GM19467 (cell line): ENCODE measurements at regions not wholly inside any gene's neighbourhood (a gene's known extent, or its start where the extent isn't known, plus 50 kb on each side); places are given as distances from the start of the nearest gene placed in this dataset.

Source experiments
- ATAC-seq: cut with Tn5 transposase; IDR thresholded peaks from one replicate; pipeline ENCODE4 v1.9.1; 2021; ENCODE audit warnings: mild to moderate bottlenecking, moderate library complexity; ENCODE audit not compliant: unreplicated experiment

DNA sequence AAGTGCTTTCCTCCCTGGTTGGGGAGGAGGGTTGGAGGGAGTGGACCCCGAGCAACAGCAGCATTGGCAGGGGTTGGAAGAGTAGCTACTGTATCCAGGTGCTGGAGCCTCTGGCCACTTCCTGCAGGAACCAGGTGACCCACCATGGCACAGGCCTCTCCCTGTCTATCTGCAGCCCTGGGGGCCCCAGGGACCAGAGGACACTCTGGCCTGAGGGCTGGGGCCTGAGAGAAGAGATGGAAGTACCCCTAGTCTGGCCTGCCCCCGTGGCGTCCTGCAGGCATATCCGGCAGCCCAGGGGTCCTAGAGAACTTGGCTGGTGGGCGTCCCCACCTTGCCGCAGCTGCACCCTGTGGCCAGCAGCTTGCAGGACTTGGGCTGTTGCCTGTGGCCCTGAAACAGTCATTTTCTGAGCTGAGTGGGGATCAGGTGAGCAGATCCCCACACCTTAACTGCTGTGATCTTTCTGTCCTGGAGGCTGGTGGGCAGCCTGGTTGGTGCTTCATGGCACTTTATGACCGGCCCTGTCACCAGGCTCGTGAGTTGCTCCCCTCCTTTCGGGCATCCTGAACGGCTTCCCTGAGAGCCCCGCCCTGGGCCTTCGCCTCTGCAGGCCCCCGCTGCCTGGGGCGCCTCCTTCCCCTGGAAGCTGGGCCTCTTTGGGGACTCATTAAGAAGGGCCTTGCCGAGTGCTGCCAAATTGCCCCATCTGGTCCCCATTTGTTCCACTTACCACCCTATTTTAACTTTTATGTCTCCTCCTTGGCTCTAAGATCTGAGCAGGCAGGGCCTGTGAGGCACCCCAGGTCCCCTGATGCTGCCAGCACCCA is 298.6 kb downstream of the SEC14L1 start:
- ATAC-seq: no peak

DNA sequence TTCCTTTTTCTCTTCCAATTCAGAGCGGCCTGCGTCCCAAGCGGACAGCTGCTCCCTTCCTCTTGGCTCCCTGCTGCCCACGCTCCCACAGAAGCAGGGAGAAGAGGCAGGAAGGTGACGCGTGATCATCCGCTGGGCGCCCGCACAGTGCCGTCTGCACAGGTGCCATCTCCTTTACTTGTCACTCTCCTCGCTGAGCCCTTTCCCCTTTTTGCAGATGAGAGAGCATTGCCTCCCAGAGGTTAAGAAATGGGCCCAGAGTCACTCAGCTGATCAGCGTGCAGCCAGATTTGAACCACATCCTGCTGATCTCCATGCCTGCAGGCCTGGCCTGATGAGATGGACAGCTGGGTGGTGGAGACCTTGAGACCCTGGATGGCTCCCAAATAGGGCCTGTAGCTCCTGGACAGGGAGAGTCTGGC is 299.8 kb downstream of the SEC14L1 start:
- ATAC-seq: no peak

DNA sequence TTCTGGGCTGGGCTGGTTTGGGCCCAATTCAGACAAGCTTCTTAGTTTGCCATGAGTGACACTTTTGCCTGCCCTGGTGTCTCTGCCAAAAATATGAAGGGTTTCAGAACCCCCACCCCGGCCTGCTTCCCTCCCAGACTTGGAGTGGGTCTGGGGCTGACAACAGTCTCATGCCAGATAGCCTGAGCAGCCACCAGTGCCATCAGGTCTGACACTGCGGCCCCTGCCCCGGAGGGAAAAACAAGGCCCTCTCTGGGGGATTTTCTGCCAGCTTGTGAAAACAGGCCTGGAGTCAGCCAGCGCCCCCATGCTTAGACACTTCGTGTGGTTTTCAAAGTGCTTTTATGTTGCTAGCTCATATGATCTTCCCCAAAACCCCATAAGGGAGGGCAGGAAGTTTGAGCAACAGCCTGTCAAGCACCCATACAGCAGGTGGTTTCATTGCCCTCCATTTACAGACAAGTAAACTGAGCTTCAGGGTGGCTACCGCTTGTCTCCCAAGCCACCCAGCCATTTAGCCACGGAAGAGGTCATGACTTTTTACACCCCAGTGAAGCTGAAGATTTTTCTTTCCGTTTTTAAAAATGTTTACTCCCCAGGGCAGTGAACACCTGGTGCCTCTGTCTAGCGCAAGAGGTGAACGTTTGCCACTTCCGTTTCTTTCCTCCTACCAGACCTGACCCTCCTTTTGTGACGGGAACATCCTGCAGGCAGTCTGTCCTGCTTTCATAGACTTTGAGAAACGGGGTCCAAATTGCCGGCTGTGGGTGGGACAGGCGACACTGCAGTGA is 300.6 kb downstream of the SEC14L1 start:
- peak; percentile 47 for ATAC-seq

DNA sequence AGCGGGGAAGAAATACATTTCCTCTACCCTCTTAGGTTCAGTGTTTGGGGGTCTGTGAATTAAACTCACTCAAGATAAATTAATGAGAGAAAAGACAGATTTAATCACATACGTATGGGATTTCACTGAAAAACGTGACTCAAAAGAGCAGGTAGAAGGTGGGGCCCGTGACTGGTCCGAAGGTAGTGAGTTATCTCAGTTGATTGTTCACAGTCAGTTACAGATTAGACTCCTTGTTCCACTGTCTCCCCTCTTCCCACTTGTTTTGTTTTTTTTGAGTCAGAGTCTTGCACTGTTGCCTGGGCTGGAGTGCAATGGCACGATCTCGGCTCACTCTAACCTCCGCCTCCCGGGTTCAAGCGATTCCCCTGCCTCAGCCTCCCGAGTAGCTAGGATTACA is 301.2 kb downstream of the SEC14L1 start:
- ATAC-seq: no peak

DNA sequence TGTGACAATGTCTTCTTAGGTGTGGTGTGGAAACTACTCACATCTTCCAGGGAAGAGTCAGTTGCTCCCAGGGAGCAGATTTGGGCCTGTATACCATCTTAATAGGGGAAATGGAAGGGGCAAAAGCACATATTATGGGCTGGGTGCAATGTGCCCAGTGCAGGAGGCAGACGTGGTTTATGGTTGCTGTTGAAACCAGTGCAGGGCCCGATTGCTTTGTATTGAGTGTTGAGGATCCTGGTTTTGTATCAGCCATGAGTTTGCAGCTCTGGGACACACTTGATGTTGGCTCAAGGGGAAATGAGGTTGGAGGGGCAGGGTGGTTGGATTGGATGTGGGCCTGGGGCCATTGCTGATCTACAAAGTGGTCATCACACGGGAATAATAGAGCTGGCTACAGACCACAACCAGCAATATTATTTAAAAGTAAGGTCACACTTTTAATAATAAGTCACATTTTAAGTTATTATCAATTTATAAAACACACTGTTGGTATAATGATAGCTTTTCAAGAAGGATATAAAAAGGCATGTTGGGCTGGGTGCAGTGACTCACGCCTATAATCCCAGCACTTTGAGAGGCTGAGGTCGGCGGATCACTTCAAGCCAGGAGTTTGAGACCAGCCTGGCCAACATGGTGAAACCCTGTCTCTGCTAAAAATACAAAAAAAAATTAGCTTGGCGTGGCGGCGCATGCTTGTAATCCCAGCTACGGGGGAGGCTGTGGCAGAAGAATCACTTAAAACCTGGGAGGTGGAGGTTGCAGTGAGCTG is 302.4 kb downstream of the SEC14L1 start:
- ATAC-seq: no peak

DNA sequence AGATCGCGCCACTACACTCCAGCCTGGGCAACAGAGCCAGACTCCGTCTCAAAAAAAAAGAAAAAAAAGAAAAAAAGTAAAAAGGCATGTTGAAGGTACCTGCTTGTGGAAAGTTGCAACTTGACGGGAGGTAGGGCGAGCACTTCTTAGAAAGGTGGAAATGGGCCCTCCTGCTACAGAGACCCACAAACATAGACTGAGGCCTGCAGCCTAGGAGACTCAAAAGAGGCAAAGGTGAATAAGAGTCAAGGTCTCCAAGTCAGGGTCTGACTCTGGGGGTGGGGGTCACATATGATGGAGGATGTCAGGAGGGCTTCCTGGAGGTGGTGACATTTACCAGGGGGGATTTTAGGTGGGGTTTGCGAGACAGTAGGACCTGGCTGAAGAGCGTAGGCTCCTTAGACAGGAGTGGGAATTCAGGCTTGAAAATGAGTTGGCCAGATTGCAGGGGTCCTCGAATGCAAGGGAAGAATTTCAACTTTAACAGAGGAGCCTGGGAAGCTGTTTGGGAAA is 303.0 kb downstream of the SEC14L1 start:
- no peak for ATAC-seq

DNA sequence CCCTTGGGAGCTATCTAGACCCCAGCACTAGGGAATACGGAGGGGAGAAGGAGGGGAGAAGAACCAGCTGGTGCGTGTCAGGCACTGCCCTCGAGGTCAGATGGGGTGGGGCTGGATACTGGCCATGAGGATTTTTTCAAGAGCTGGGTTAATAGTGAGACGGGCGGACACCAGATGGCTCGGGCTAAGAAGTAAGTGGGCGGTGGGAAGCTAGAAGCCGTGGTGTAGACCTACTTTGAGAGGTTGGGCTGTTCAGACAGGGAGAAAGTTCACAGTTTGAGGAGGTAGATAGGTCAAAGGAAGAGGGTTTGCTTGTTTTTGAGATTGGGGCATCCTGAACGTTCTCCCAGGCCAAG is 303.8 kb downstream of the SEC14L1 start:
- ATAC-seq: no peak

DNA sequence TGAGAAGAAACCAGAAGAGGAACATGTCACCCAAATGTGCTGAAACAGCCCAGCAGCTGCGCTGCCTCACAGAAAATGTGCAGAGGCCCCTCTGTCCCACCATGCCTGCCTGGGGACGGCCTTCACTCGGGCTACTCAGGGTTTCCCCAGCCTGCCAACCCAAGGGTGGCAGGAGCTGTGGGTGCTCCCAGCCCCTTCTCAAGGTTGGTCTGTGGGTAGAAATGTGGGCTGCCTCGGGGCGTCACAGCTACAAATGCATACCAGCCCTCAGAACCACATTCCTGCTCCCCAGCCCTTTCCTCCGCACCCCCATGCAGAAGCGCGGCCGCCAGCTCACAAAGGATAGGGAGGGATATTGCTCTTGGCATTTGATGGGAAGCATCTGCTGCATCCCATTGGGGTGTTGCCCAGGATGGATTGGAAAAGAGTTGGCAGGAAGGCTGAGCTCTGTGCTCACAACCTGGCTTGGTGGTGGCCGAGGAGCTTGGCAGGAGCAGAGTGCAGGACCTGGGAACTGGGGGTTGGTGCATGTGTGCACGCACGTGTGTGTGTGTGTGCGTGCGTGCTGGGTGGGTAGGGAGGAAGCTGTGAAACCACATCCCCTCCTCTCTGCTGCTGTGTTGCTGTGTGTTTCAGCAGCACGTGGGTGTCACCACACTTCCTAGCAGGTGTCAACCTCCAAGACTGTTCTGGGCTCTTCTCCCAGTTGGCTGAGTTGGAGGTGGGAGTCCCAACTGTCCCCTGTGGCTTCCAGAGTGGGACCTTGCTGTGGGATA is 304.4 kb downstream of the SEC14L1 start:
- ATAC-seq: no peak

DNA sequence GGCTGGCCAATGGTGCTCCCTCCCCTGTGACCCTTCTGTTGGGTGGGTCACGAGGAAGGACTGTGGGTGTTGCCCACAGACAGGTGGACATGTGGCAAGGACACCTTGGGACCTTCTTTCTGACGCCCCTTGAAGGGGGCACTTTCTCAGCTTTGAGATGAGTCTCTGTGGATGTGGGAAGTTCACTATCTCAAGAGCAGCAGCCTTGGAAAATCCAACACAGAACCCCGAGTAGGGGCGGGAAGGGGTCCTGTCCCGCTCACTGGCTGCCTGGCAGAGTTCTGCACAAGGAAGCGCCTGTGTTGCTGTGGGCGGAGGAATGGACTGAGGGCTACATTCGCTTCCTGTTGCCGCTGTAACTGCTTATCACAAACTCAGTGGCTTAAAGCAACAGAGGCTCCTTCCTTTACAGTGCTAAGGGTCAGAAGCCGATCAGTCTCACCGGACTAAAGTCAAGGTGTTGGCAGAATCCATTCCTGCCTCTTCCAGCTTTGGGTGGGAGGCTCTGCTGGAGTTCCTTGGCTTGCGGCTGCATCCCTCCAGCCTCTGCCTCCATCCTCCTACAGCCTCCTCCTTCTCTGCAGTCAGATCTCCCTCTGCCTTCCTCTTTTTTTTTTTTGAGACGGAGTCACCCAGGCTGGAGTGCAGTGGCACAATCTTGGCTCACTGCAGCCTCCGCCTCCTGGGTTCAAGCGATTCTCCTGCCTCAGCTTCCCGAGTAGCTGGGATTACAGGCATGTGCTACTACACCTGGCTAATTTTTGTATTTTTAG is 305.2 kb downstream of the SEC14L1 start:
- no peak for ATAC-seq

DNA sequence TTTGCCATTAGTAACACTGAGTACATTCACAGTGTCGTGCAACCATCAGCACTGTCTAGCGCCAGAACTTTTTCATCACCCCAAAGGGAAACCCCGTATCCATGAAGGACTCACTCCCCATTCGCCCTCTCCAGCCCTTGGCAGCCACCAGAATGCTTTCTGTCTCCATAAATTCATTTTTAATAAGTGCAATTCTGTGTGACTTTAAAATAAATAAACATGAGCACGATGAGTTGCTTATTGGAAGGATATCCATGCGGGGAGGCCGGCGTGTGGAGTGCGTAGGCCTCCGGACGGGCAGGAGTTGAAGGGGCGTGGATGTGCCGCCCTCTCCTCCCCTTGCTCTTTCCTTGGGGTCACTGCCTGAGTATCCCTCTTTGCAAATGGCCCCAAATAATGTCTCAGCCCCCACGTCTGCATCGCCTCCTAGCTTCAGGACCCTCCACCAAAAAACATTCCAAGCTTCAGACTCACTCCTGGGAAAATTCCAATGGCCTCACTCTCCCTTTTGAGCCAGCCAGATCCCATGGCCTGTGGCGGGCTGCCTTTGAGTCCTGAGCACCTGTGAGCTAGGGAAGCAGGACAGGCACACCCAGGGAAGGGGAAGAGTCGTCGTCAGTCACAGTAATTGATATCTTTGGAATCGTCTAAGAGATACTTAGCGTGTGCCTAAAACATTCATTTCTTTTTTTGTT is 306.3 kb downstream of the SEC14L1 start:
- no peak for ATAC-seq

DNA sequence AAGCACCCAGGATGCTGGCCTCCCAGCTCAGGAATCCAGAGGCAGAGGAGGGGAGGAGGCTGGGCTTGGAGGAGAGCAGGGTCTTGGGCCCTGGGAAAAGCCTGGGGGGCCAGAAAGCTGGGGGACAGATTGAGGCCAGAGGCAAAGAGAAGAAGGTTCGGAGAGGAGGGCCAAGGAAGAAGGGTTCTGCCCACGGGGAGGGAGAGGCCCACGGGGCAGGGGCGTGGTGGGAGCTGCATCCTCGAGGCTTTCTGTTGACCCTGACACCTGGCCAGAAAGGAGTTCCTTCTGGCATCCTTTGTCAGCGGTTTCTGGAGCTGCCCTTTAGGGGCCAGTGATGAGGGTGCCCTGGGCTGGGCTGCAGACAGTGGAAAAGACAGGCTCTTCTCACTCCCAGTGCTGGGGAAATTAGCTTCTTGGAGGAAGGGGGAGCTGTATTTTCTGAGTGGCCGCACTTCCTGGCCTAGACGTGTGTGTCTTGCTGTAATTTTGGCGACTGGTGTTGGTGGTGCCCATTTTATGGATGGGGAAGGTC is 308.7 kb downstream of the SEC14L1 start:
- no peak for ATAC-seq

DNA sequence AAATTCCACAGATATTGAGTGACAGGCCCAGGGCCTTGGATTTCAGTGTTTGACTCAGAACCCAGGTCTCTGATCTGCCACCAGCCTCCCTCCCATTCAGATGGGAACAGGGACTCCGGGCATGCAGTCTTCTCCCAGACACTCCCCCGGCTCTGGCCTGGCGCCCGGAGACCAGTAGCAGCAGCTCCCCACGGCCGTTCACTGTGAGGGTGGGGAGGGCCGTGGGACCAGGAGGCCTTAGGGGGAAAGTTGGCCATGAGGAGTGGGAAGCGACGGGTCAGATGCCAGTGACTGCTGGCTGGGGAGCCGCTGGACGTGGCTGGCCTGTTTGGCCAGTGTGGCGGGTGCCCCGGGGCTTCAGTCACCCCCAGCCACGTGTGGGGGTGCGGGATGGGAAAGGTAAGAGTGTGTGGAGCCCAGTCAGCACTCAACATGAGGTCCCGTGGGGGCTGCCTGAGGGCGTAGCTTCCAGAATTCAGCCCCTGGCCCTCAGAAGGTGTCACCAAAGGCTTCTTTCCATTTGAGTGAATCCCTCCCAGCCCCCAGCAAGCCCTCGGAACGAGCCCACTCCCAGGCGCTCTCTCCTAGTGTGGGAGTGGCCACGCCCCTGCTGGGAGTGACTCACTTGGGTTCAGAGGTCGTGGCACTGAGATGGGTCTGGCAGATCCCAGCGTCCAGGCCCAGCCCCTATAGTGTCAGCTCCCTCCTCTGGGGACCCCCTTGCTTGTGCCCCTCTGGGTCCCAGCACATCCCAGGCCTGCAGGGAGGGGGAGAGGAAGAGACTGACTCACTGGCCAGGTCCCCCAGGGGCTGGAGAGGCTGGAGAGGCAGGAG is 309.4 kb downstream of the SEC14L1 start:
- no peak for ATAC-seq

DNA sequence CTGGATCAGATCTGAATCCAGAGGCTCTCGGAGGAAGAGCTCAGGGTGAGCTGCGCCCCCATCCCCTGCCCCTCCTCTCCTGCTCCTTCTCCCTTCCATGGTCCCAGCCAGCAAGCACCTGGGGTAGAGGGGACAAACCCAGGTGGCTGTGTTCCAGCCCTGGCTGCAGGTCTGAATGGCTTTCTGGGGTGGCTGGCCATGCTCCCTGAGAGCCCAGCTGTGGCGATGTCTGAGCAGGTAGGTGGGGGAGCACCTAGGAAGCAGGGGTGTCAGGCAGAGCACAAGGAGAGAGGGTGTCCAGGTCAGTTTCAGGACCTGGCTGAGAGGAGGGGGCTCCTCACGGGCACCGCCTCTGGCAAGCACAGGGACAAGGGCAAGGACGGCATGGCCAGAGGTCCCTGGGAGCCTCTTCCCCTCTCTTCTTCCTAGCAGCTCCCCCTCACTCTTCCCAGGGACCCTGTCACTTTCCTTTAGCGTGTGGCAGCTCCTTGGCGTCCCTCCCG is 310.0 kb downstream of the SEC14L1 start:
- no peak for ATAC-seq

DNA sequence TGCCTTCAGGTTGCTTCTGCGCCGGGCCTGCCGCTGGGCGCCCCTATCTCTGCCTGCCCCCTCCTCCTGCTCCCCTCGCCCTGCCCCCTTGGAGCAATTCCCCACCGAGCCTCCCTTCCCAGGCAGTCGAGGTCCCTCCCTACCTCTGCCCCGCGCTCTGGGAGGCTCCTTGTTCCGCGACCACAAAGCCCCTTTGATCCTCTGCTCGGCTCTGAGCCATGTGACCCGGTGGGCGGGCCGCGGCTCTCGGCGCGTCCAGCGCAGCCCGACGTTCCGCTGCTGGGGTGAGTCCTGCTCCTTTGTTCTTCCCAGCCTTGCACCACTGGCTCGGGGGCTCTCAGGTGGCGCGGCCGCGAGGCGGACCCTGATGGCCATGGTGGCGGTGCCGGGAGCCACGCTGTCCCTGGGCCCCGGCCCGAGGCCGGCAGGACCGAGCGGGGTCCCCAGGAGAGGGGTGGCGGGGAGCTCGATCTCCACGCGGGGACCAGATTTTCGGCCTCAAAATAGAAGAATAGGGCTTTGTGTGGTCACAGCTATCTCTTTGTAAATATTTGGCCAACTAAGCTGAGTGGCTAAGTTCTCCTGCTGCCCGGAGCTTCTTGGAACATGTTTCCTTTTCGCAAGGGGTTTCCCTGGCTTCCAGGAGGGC is 310.6 kb downstream of the SEC14L1 start:
- ATAC-seq: no peak

DNA sequence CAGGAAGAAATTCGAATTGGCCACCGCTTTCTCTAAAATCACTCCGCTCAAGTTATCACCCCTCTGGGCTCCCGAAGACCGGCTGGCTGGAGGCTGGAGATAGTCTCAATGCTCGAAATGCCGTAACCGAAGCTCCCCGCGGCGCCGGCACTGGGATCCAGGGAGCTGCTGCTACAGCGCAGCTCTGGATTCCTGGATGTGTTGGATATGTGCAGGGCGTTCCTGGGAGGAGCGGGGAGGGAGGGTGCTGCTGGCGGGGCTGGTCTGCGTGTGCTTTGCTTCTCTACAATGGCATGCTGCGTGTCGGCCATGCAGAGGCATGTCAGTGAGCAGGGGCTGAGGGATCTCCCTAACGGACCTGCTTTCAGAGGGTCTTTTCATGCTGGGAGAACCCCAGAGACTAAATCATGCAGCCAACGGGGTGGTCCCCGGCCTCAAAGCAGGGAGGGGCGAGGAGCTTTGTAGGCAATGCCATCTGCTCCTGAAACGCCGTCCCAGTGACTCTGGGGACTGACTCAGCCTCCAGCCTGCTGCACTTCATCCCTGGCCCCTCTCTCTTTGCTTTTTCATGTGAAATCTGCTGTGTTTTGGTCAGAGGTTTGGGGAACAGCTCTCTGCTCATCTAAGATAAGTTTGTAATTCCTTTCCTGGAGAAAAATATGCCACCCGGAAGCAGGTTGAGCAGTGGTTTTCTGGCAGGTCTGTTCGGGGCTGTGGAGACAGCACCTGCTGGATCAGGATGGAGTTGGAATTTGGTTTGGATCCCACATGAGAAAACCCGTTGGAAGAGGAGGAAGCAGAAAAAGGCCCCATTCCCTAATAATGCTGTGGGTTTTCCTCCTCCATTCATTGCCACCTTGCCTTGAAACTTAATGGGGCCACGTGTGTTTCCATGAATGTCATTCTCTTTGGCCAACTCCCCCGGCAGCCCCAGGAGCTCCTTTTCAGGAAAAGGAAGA is 311.4 kb downstream of the SEC14L1 start:
- ATAC-seq: no peak

DNA sequence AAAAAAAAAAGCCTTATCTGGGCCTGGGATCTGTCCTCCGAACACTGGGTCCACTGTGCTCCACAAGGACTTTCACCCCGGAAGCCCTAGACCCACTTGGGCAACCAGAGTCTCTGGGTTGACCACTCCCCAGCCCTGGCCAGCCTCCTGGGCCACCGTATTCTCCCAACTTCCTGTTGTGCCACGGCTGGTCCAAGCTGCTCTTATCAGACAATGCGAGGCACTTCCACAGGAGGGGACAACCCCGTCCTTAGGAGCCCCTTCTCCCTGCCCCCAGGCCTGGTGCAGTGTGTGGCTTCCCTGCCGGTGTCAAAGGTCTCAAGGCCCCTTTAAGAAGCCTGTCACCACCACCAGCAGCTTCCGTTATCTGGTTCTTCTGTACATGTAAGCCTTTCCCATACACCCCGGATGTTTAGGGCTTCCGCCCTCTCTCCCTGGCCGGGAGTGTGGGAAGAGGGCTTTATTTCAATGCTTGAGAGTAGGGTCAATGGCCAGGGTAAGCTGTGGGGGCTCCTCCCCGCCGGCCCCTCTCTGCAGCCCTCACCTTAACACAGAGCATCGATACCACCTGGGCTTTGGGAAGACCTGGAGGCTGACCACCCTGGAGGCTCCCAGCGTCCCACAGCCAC is 313.0 kb downstream of the SEC14L1 start:
- ATAC-seq: no peak
